Sigmoid colon (tissue), 4 donors: ENCODE measurements at regions not wholly inside any gene's neighbourhood (a gene's known extent, or its start where the extent isn't known, plus 50 kb on each side); places are given as distances from the start of the nearest gene placed in this dataset.

Experiments
- CTCF ChIP-seq, 4 experiments: fragments of 450-650 bp in 3 of 4; fragments of 200-600 bp in 1 of 4; IDR thresholded peaks; one replicate each; pipeline ENCODE4 v1.5.1; 2016 to 2019; ENCODE audit warnings: antibody characterized with exemption in 4 of 4, mild to moderate bottlenecking in 3 of 4, moderate library complexity in 2 of 4
- EP300 ChIP-seq, 4 donors: sonication (generic); formaldehyde crosslinking; IDR thresholded peaks; one replicate each; pipeline ENCODE4 v1.6.1; 2017; ENCODE audit warnings: antibody characterized with exemption in 4 of 4
- POLR2A ChIP-seq, 2 donors: fragments of 450-650 bp; IDR thresholded peaks; one replicate each; pipeline ENCODE4 v1.6.1; 2016; ENCODE audit warnings: antibody characterized with exemption in 2 of 2, mild to moderate bottlenecking in 2 of 2, moderate library complexity in 2 of 2
- POLR2AphosphoS5 ChIP-seq, 4 donors: sonication (generic); formaldehyde crosslinking; IDR thresholded peaks; one replicate each; pipeline ENCODE4 v1.6.1; 2017; ENCODE audit warnings: antibody characterized with exemption in 4 of 4

- TF ChIP-seq CTCF (IDR thresholded peaks at IDR 0.05) (no peak), POLR2A (IDR thresholded peaks at IDR 0.05) (no peak), POLR2AphosphoS5 (IDR thresholded peaks at IDR 0.05) (no peak), EP300 (IDR thresholded peaks at IDR 0.05) (no peak)
Observed at GRCh38 chr6:21537637-21538036, 55.9 kb upstream of the SOX4 start.
